Right atrium auricular region (tissue), 2 donors: ENCODE measurements at regions not wholly inside any gene's neighbourhood (a gene's known extent, or its start where the extent isn't known, plus 50 kb on each side); places are given as distances from the start of the nearest gene placed in this dataset.
A peak's percentile ranks its signal among the peaks of the same experiment; 100 is the strongest.

Experiments used
- DNase-seq: peaks from one replicate; pipeline ENCODE4 v3.0.0-alpha.2; 2019; ENCODE audit warnings: low spot score
- H3K27ac ChIP-seq, 2 donors: fragments of 200-600 bp; sonication (generic); 1 replicate in 1 of 2; 2 replicates in 1 of 2; pipeline ENCODE4 v1.5.1; 2016 to 2019
- H3K27me3 ChIP-seq, 2 donors: fragments of 200-600 bp; sonication (generic); one replicate each; pipeline versions ENCODE4 v1.5.1 to v1.6.0; 2017 to 2019
- H3K36me3 ChIP-seq: fragments of 200-600 bp; sonication (generic); one replicate; pipeline ENCODE4 v1.5.1; 2016
- H3K4me1 ChIP-seq, 2 donors: fragments of 200-600 bp; sonication (generic); one replicate each; pipeline versions ENCODE4 v1.5.1 to v1.6.0; 2017 to 2019
- H3K4me3 ChIP-seq, 2 donors: fragments of 200-600 bp; sonication (generic); 1 replicate in 1 of 2; 2 replicates in 1 of 2; pipeline ENCODE4 v1.5.1; 2017 to 2019; ENCODE audit warnings: mild to moderate bottlenecking in 1 of 2, moderate library complexity in 1 of 2
- H3K9me3 ChIP-seq, 2 donors: fragments of 200-600 bp; sonication (generic); one replicate each; pipeline ENCODE4 v1.5.1; 2019
- CTCF ChIP-seq, 2 donors: fragments of 200-600 bp; sonication (generic); IDR thresholded peaks; one replicate each; pipeline ENCODE4 v1.5.1; 2019; ENCODE audit warnings: antibody characterized with exemption in 2 of 2

GRCh38 chr1:234988536-234988935 lies 140.1 kb downstream of the TOMM20 start:
- H3K36me3 ChIP-seq = no peaks in the 10 kb centered on the region
- DNase-seq = no peak
- no peaks in the 10 kb centered on the region for H3K9me3 ChIP-seq
- no peak overlapping the region for H3K4me3 ChIP-seq
- H3K27ac ChIP-seq = peak overlapping the region; percentile 87 to 96
- no peaks in the 10 kb centered on the region for H3K27me3 ChIP-seq
- H3K4me1 ChIP-seq = peaks cover 0 to 40% of the 10 kb centered on the region in 2 donors
- no peak for TF ChIP-seq CTCF (IDR thresholded peaks at IDR 0.05)

GRCh38 chr1:234988155-234988517 lies 140.5 kb downstream of the TOMM20 start:
- H3K4me1 ChIP-seq = peaks cover 0 to 40% of the 10 kb centered on the region in 2 donors
- no peak for DNase-seq

GRCh38 chr1:234987415-234988154 lies 141.1 kb downstream of the TOMM20 start:
- no peaks in the 10 kb centered on the region for H3K36me3 ChIP-seq
- H3K27me3 ChIP-seq = no peaks in the 10 kb centered on the region
- H3K4me3 ChIP-seq = no peak overlapping the region
- TF ChIP-seq CTCF (IDR thresholded peaks at IDR 0.05) = no peak
- H3K9me3 ChIP-seq = no peaks in the 10 kb centered on the region
- H3K4me1 ChIP-seq = peaks cover 0 to 40% of the 10 kb centered on the region in 2 donors
- H3K27ac ChIP-seq = peak overlapping the region; percentile 87 to 96
- DNase-seq = peak; percentile 95

More at GRCh38 chr1:234988155-234988517, 140.5 kb downstream of the TOMM20 start:
- H3K36me3 ChIP-seq = no peaks in the 10 kb centered on the region
- H3K27me3 ChIP-seq = no peaks in the 10 kb centered on the region
- peak overlapping the region; percentile 87 to 96 for H3K27ac ChIP-seq
- H3K9me3 ChIP-seq = no peaks in the 10 kb centered on the region
- TF ChIP-seq CTCF (IDR thresholded peaks at IDR 0.05) = no peak
- H3K4me3 ChIP-seq = no peak overlapping the region

- peaks cover 0 to 40% of the 10 kb centered on the region in 2 donors for H3K4me1 ChIP-seq
- no peaks in the 10 kb centered on the region for H3K36me3 ChIP-seq
- no peaks in the 10 kb centered on the region for H3K9me3 ChIP-seq
- H3K27me3 ChIP-seq = no peaks in the 10 kb centered on the region
- DNase-seq = no peak
- H3K27ac ChIP-seq = peak overlapping the region; percentile 87 to 96
- TF ChIP-seq CTCF (IDR thresholded peaks at IDR 0.05) = no peak
- no peak overlapping the region for H3K4me3 ChIP-seq
Measured at GRCh38 chr1:234986750-234987414, 141.8 kb downstream of the TOMM20 start.

GRCh38 chr1:234985516-234986294 lies 142.9 kb downstream of the TOMM20 start:
- Histone ChIP-seq H3K36me3 (no peaks in the 10 kb centered on the region), H3K4me3 (no peak overlapping the region), H3K4me1 (peaks cover 0 to 52% of the 10 kb centered on the region in 2 donors), H3K27ac (peak overlapping the region; percentile 87 to 96), H3K27me3 (no peaks in the 10 kb centered on the region), H3K9me3 (no peaks in the 10 kb centered on the region)
- TF ChIP-seq CTCF (IDR thresholded peaks at IDR 0.05) = no peak
- no peak for DNase-seq
